Glutamatergic neuron (in vitro differentiated cells): ENCODE measurements at regions not wholly inside any gene's neighbourhood (a gene's known extent, or its start where the extent isn't known, plus 50 kb on each side); places are given as distances from the start of the nearest gene placed in this dataset.

Experiments
- DNase-seq: peaks from one replicate; pipeline ENCODE4 v3.0.0; 2022
- H3K27ac Mint-ChIP-seq: one replicate; pipeline ENCODE4 v1.8.0; 2020; ENCODE audit warnings: mild to moderate bottlenecking, mixed read lengths, inconsistent platforms; ENCODE audit not compliant: unreplicated experiment
- H3K27me3 Mint-ChIP-seq: one replicate; pipeline ENCODE4 v1.8.0; 2020; ENCODE audit warnings: mild to moderate bottlenecking, moderate library complexity, mixed read lengths, inconsistent platforms; ENCODE audit not compliant: unreplicated experiment
- H3K36me3 Mint-ChIP-seq: one replicate; pipeline ENCODE4 v1.8.0; 2020; ENCODE audit warnings: mild to moderate bottlenecking, mixed read lengths, inconsistent platforms; ENCODE audit not compliant: unreplicated experiment
- H3K4me1 Mint-ChIP-seq: one replicate; pipeline ENCODE4 v1.8.0; 2020; ENCODE audit warnings: mild to moderate bottlenecking, low read depth, mixed read lengths, inconsistent platforms; ENCODE audit not compliant: unreplicated experiment
- H3K4me3 Mint-ChIP-seq: one replicate; pipeline ENCODE4 v1.8.0; 2020; ENCODE audit warnings: mild to moderate bottlenecking, mixed read lengths, inconsistent platforms; ENCODE audit not compliant: unreplicated experiment
- H3K9me3 Mint-ChIP-seq: one replicate; pipeline ENCODE4 v1.8.0; 2020; ENCODE audit warnings: mild to moderate bottlenecking, moderate library complexity, mixed read lengths, inconsistent platforms; ENCODE audit not compliant: unreplicated experiment
- TF ChIP-seq, protein P1 (sequence below): fragments of 200-600 bp; sonication (generic); IDR thresholded peaks from one replicate; pipeline ENCODE4 v1.5.0; 2021; ENCODE audit not compliant: partially characterized antibody, unreplicated experiment

GRCh38 chr6:169324656-169325459, 71.2 kb upstream of the THBS2 start:
- Mint-ChIP-seq H3K27me3 (peaks cover 7% of the 10 kb centered on the region), H3K9me3 (no peaks in the 10 kb centered on the region), H3K36me3 (peaks cover 7% of the 10 kb centered on the region), H3K27ac (no peak overlapping the region), H3K4me3 (no peak overlapping the region), H3K4me1 (no peaks in the 10 kb centered on the region)
- no peak for DNase-seq
- TF ChIP-seq, protein P1, sequence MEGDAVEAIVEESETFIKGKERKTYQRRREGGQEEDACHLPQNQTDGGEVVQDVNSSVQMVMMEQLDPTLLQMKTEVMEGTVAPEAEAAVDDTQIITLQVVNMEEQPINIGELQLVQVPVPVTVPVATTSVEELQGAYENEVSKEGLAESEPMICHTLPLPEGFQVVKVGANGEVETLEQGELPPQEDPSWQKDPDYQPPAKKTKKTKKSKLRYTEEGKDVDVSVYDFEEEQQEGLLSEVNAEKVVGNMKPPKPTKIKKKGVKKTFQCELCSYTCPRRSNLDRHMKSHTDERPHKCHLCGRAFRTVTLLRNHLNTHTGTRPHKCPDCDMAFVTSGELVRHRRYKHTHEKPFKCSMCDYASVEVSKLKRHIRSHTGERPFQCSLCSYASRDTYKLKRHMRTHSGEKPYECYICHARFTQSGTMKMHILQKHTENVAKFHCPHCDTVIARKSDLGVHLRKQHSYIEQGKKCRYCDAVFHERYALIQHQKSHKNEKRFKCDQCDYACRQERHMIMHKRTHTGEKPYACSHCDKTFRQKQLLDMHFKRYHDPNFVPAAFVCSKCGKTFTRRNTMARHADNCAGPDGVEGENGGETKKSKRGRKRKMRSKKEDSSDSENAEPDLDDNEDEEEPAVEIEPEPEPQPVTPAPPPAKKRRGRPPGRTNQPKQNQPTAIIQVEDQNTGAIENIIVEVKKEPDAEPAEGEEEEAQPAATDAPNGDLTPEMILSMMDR, result no peak

GRCh38 chr6:169324086-169324485, 70.4 kb upstream of the THBS2 start:
- Mint-ChIP-seq H3K4me3 (no peak overlapping the region), H3K27me3 (peaks cover 5% of the 10 kb centered on the region), H3K9me3 (no peaks in the 10 kb centered on the region), H3K36me3 (peaks cover 7% of the 10 kb centered on the region), H3K4me1 (no peaks in the 10 kb centered on the region), H3K27ac (no peak overlapping the region)
- DNase-seq, result no peak
- TF ChIP-seq, protein P1, result no peak

- Mint-ChIP-seq H3K36me3 (peaks cover 7% of the 10 kb centered on the region), H3K27ac (no peak overlapping the region), H3K4me1 (no peaks in the 10 kb centered on the region), H3K9me3 (no peaks in the 10 kb centered on the region), H3K4me3 (no peak overlapping the region), H3K27me3 (peaks cover 5% of the 10 kb centered on the region)
- TF ChIP-seq, protein P1, result no peak
- no peak for DNase-seq
Measured at GRCh38 chr6:169323221-169323620, 69.6 kb upstream of the THBS2 start.

DNA sequence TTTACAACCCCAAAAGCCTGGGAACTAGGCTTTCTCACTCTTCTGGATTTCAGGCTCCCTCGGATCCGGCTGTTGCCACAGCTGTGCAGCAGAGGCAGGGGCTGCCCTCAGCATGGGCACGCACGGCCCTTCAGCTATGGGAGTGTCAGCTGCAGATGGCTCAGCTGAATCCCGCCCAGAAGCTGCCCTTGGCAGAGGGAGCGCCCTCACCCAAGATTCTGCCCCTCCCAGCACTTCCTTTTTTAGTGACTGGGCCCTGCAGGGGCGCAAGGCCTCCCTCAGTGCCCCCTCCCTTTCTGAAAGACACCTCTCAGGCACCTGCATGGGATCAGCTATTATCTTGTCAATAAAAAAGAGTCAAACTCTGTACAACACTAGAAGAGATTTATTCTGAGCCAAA, 67.9 kb upstream of the THBS2 start:
- H3K27ac Mint-ChIP-seq, result no peak overlapping the region

DNA sequence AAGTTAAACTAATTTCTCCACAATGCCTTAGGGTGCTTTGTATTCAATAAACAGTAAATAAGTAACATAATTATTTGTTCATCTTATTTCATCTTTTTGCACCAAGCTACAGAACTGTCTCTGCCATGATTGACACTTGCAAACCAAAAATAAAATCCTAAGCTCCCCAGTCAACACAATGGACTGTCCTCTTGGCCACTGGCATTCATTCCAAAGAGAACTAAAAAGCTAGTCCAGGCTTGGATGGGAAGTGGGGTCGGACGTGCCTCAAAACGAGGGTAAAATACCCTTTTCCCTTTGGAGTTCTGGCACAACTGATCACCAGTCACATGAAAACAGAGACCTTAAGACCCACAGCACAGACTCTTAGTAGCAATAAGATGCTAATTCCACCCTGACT, 66.4 kb upstream of the THBS2 start:
- TF ChIP-seq, protein P1, result no peak

More for the DNA sequence above, 67.9 kb upstream of the THBS2 start:
- Mint-ChIP-seq H3K9me3 (no peaks in the 10 kb centered on the region), H3K36me3 (peaks cover 7% of the 10 kb centered on the region), H3K27me3 (peaks cover 5% of the 10 kb centered on the region), H3K4me3 (no peak overlapping the region), H3K4me1 (no peaks in the 10 kb centered on the region)
- TF ChIP-seq, protein P1, result no peak
- DNase-seq, result no peak

More for the DNA sequence above, 66.4 kb upstream of the THBS2 start:
- no peak overlapping the region for H3K27ac Mint-ChIP-seq
- no peaks in the 10 kb centered on the region for H3K4me1 Mint-ChIP-seq
- peaks cover 3% of the 10 kb centered on the region for H3K27me3 Mint-ChIP-seq
- H3K9me3 Mint-ChIP-seq, result no peaks in the 10 kb centered on the region
- H3K36me3 Mint-ChIP-seq, result peaks cover 7% of the 10 kb centered on the region
- H3K4me3 Mint-ChIP-seq, result no peak overlapping the region
- DNase-seq, result no peak
